Colonic mucosa (tissue), 4 donors: ENCODE measurements at regions not wholly inside any gene's neighbourhood (a gene's known extent, or its start where the extent isn't known, plus 50 kb on each side); places are given as distances from the start of the nearest gene placed in this dataset.

Source experiments
- DNase-seq: peaks from one replicate; pipeline ENCODE4 v3.0.0-alpha.2; 2020
- H3K27ac ChIP-seq: fragments of 200-600 bp; one replicate; pipeline ENCODE4 v1.8.0; 2021
- H3K27me3 ChIP-seq: fragments of 200-600 bp; one replicate; pipeline ENCODE4 v1.8.0; 2021
- H3K36me3 ChIP-seq: fragments of 200-600 bp; one replicate; pipeline ENCODE4 v1.8.0; 2021
- H3K4me1 ChIP-seq: fragments of 200-600 bp; one replicate; pipeline ENCODE4 v1.8.0; 2021; ENCODE audit warnings: mild to moderate bottlenecking
- H3K4me3 ChIP-seq: fragments of 200-600 bp; one replicate; pipeline ENCODE4 v1.8.0; 2021
- H3K9ac ChIP-seq, 2 donors: one replicate each; pipeline ENCODE4 v1.7.0; 2013; ENCODE audit warnings: control low read depth in 2 of 2, low read depth in 2 of 2, low read length in 2 of 2
- H3K9me3 ChIP-seq: fragments of 200-600 bp; one replicate; pipeline ENCODE4 v1.8.0; 2021
- intact Hi-C: fragments of 100-400 bp; cut with DNase I; formaldehyde crosslinking; loops from one replicate; pipeline ENCODE4 v1.14.1; 2022
- TF ChIP-seq, protein P1 (sequence below): fragments of 200-600 bp; IDR thresholded peaks from one replicate; pipeline ENCODE4 v1.8.0; 2022; ENCODE audit warnings: antibody characterized with exemption, mild to moderate bottlenecking
- donor health status: healthy.
- donor health status: DM: no; HTN: no; CAD: no.
- donor health status: DM: no; HTN: no; CAD: no.

DNA sequence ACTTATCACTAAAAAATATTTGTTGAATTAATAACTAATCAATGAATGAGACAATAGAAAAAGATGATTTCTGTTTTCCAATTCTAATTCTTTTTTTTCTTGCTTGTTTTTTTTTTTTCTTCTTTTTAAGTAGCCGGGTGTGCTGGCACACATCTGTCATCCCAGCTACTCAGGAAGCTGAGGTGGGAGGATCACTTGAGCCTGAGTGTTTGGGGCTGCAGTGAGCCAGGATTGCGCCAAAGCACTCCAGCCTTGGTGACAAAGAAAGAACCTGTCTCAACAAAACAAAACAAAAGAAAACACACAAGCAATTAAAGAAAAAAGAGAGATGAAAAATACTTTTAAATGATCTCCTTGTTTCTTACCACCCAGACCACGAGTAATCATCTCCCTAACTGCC, 1109.3 kb downstream of the REEP3 start:
- Histone ChIP-seq H3K36me3 (no peaks in the 10 kb centered on the region), H3K27me3 (no peaks in the 10 kb centered on the region), H3K27ac (no peak overlapping the region), H3K9me3 (no peaks in the 10 kb centered on the region), H3K4me1 (no peaks in the 10 kb centered on the region), H3K4me3 (no peak overlapping the region), H3K9ac (no peak overlapping the region)
- TF ChIP-seq, protein P1, sequence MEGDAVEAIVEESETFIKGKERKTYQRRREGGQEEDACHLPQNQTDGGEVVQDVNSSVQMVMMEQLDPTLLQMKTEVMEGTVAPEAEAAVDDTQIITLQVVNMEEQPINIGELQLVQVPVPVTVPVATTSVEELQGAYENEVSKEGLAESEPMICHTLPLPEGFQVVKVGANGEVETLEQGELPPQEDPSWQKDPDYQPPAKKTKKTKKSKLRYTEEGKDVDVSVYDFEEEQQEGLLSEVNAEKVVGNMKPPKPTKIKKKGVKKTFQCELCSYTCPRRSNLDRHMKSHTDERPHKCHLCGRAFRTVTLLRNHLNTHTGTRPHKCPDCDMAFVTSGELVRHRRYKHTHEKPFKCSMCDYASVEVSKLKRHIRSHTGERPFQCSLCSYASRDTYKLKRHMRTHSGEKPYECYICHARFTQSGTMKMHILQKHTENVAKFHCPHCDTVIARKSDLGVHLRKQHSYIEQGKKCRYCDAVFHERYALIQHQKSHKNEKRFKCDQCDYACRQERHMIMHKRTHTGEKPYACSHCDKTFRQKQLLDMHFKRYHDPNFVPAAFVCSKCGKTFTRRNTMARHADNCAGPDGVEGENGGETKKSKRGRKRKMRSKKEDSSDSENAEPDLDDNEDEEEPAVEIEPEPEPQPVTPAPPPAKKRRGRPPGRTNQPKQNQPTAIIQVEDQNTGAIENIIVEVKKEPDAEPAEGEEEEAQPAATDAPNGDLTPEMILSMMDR: no peak
- intact Hi-C loops: no loop called here
- no peak for DNase-seq

DNA sequence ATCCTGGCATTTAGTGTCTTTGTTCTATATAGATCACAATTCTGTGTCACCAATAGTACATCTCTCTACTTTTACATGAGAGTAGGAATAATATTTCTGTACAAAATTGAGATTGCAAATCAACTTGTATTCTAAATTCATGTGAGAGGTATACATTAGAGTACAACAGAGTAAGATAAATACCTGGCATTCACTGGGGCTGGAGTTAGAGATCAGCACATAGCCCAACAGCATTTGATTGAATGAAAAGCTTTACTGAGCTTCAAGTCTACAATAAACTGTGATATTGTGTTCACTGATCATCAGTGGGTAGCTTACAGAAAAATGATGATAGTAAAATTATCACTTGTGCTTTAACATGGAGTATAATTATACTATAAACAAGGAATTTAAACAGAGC, 1114.7 kb downstream of the REEP3 start:
- H3K4me3 ChIP-seq: no peak overlapping the region
- no peak for DNase-seq
- H3K4me1 ChIP-seq: no peaks in the 10 kb centered on the region
- TF ChIP-seq, protein P1: no peak
- no peaks in the 10 kb centered on the region for H3K36me3 ChIP-seq
- H3K9me3 ChIP-seq: no peaks in the 10 kb centered on the region
- no peak overlapping the region for H3K27ac ChIP-seq
- H3K9ac ChIP-seq: no peak overlapping the region
- H3K27me3 ChIP-seq: no peaks in the 10 kb centered on the region
- intact Hi-C loops: no loop called here

DNA sequence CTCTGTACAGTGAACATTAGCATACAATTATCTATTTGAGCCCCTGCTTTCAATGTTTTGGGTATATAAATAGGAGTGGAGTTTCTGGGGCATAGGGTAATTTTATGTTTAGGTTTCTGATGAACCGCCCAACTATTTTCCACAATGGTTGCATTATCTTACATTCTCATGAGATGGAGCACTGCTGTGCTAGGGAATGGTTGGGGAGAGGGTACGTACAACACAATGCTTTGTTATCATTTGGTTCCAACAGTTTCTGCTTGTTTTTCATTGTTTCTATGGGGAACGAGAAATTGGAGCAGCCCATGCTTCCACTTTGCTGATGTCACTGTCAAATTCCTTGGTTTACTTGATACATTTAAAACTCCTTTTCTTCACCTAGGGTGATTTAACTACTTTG, 1115.3 kb downstream of the REEP3 start:
- no peaks in the 10 kb centered on the region for H3K9me3 ChIP-seq
- intact Hi-C loops: no loop called here

DNA sequence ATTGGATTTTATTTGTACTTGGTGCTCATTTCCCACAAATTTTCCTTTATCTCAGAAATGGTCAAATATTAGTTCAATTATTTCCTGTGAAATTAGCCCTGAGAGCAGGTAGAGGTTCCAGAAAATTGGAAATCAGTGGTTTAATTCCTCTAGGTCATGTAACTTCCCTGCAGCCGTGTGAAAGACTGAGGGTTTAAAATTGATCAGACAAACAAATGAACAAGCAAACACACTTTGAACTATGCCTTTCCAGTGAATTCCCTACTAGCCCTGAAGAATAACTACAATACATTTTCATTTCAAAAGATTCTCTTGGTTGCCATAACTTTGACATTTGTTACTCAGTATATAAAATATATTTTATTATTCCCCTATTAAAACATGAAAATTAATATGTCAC, 1116.7 kb downstream of the REEP3 start:
- Histone ChIP-seq H3K4me3 (no peak overlapping the region), H3K27ac (no peak overlapping the region), H3K36me3 (no peaks in the 10 kb centered on the region), H3K9me3 (no peaks in the 10 kb centered on the region), H3K9ac (no peak overlapping the region), H3K4me1 (no peaks in the 10 kb centered on the region), H3K27me3 (no peaks in the 10 kb centered on the region)
- DNase-seq: no peak
- TF ChIP-seq, protein P1: no peak
- intact Hi-C loops: no loop called here

More for the DNA sequence above, 1115.3 kb downstream of the REEP3 start:
- H3K27me3 ChIP-seq: no peaks in the 10 kb centered on the region
- TF ChIP-seq, protein P1: no peak
- H3K4me1 ChIP-seq: no peaks in the 10 kb centered on the region
- no peak overlapping the region for H3K4me3 ChIP-seq
- no peaks in the 10 kb centered on the region for H3K36me3 ChIP-seq
- no peak overlapping the region for H3K27ac ChIP-seq
- no peak overlapping the region for H3K9ac ChIP-seq
- no peak for DNase-seq

DNA sequence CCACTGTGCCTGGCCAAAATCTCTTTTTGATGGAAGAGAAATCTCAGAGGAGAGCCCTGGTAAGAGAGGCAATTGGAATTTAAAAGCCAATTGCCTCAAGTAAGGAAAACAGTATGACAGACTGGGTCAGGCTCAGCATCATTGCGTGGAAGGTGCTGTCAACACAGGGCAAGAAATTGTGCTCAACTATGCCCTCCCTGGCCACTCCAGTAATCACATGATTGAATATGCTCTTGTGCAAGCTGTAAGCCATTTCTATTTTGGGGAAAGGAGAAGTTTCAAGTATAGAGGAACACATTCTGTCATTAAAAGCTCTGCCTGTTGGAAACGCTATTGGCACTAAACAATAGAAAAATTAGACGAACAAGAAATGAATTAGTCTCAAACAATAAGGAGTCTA, 1127.7 kb downstream of the REEP3 start:
- Histone ChIP-seq H3K4me3 (no peak overlapping the region), H3K9ac (no peak overlapping the region), H3K9me3 (no peaks in the 10 kb centered on the region), H3K27me3 (no peaks in the 10 kb centered on the region), H3K27ac (no peak overlapping the region), H3K36me3 (no peaks in the 10 kb centered on the region), H3K4me1 (no peaks in the 10 kb centered on the region)
- intact Hi-C loops: no loop called here
- DNase-seq: peak; percentile 17
- TF ChIP-seq, protein P1: no peak

DNA sequence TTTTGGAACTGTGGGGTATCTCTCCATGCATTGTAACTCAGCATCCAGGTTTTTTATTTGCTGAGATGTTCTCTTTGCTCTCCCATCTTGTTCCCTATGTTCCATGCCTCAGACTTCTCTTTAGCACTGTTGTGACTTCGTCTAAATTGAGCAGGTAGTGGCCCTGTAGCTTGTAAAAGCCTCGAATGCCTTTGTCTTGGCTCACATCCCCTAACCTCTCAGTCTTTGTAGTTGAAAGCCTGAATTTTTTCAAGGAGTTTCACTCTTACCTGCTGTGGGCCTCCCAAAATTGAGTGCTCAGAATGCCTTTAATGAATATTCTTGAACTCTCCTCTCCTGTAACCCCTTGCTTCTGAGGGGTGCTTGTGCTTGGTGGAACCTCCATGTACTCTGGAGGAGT, 1137.3 kb downstream of the REEP3 start:
- Histone ChIP-seq H3K36me3 (no peaks in the 10 kb centered on the region), H3K27ac (no peak overlapping the region), H3K9me3 (no peaks in the 10 kb centered on the region), H3K9ac (no peak overlapping the region), H3K4me1 (no peaks in the 10 kb centered on the region), H3K4me3 (no peak overlapping the region), H3K27me3 (no peaks in the 10 kb centered on the region)
- DNase-seq: no peak
- TF ChIP-seq, protein P1: no peak
- intact Hi-C loops: no loop called here
